ENCODE measurements at regions not wholly inside any gene's neighbourhood (a gene's known extent, or its start where the extent isn't known, plus 50 kb on each side); places are given as distances from the start of the nearest gene placed in this dataset.

DNA sequence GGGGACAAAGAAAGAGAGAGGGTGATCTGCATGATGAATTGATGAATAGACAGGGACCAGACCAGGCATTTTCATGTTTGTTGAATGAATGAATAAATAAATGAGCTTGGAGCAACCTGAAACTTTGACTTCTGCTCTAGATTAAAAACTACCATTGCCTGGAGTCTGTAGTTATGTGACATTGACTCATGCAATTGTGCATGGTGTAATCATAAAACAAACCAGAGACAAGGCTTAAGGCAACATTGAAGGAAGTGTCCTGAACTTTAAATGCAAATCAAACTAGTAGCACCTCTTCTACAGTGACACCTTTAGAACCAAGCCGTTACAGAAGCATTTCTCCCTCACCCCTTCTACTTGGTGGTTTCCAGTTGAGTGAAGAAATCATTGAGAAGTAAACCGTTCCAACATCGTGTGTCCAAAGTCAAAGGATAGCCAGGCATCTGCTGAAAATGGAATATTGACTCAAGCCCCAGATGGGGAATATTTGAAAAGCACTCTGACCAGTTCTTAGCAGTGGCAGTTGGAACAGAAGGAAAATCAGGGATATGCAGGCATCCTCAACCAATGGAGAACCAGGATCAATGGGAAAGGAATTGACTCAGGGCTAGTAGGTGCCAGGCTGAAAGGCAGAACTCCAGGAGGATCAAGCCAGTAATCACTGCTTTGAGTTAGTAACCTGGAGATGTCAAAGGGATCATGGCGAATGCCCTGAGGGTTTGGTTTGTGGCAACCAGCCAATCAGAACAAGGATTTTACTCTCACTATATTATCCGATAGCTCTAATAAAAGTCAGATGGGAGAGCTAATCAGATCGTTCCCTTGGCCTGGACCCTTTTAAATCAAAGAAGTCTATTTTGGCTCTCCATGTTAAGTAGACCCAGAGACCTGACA is 171.2 kb upstream of the TSHZ2 start:
- Histone ChIP-seq H3K9ac (ENCODE audit: insufficient read depth, low read length) (no peak overlapping the region), H3K79me2 (ENCODE audit: control insufficient read depth, insufficient read depth, low read length) (no peaks in the 10 kb centered on the region), H2AFZ (ENCODE audit: low read length) (no peak overlapping the region), H3K36me3 (ENCODE audit: control insufficient read depth, insufficient read depth, low read length) (no peaks in the 10 kb centered on the region), H3K27ac (ENCODE audit: insufficient read depth, low read length) (no peak overlapping the region), H3K4me2 (ENCODE audit: extremely low read depth, insufficient read depth, low read length) (no peak overlapping the region), H3K4me1 (ENCODE audit: control insufficient read depth, extremely low read depth, insufficient read depth, low read length) (no peaks in the 10 kb centered on the region), H4K20me1 (ENCODE audit: control insufficient read depth, extremely low read depth, insufficient read depth, low read length) (no peaks in the 10 kb centered on the region), H3K9me3 (ENCODE audit: control insufficient read depth, insufficient read depth, low read depth, low read length) (no peaks in the 10 kb centered on the region), H3K4me3 (replicated peaks in 1 of 4; ENCODE audit: control extremely low read depth in 1 of 4, insufficient read depth in 1 of 4, low read depth in 3 of 4, low read length in 4 of 4) (no peak overlapping the region), H3K27me3 (ENCODE audit: control insufficient read depth, insufficient read depth, low read length) (no peaks in the 10 kb centered on the region)
- DNase-seq (ENCODE audit: low read depth in 2 of 2): no peak
- TF ChIP-seq, protein P1, sequence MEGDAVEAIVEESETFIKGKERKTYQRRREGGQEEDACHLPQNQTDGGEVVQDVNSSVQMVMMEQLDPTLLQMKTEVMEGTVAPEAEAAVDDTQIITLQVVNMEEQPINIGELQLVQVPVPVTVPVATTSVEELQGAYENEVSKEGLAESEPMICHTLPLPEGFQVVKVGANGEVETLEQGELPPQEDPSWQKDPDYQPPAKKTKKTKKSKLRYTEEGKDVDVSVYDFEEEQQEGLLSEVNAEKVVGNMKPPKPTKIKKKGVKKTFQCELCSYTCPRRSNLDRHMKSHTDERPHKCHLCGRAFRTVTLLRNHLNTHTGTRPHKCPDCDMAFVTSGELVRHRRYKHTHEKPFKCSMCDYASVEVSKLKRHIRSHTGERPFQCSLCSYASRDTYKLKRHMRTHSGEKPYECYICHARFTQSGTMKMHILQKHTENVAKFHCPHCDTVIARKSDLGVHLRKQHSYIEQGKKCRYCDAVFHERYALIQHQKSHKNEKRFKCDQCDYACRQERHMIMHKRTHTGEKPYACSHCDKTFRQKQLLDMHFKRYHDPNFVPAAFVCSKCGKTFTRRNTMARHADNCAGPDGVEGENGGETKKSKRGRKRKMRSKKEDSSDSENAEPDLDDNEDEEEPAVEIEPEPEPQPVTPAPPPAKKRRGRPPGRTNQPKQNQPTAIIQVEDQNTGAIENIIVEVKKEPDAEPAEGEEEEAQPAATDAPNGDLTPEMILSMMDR (conservative IDR thresholded peaks at IDR 0.05 in 1 of 2, IDR thresholded peaks at IDR 0.05 in 1 of 2; ENCODE audit: low read depth in 1 of 2, low read length in 2 of 2): no peak

DNA sequence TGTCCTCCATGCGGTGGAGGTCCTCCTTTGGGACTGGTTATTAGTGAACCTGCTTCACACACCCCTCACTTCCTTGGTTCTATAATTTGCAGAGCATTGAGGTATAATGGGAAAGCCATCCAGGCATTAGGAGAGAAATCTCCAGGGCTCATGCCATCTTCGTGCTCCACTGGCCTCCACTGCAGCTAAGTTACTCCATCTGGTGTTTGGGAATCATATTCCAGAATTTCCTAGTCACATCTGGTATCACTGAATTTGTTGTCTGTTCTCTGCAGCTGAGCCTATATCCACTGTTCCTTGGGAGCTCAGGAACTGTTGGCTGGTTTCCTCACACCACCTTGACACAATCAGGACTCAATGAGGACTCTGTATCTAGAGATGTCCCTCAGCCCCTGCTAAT is 173.0 kb upstream of the TSHZ2 start:
- no peaks in the 10 kb centered on the region for H3K9me3 ChIP-seq (ENCODE audit: control insufficient read depth, insufficient read depth, low read depth, low read length)
- TF ChIP-seq, protein P1 (conservative IDR thresholded peaks at IDR 0.05 in 1 of 2, IDR thresholded peaks at IDR 0.05 in 1 of 2; ENCODE audit: low read depth in 1 of 2, low read length in 2 of 2): no peak
- TF ChIP-seq EZH2 (IDR thresholded peaks at IDR 0.05; ENCODE audit: low read length, missing control alignments): no peak
- H3K4me3 ChIP-seq (replicated peaks in 1 of 4; ENCODE audit: control extremely low read depth in 1 of 4, insufficient read depth in 1 of 4, low read depth in 3 of 4, low read length in 4 of 4): no peak overlapping the region
- no peaks in the 10 kb centered on the region for H4K20me1 ChIP-seq (ENCODE audit: control insufficient read depth, extremely low read depth, insufficient read depth, low read length)
- no peaks in the 10 kb centered on the region for H3K36me3 ChIP-seq (ENCODE audit: control insufficient read depth, insufficient read depth, low read length)
- no peak overlapping the region for H3K27ac ChIP-seq (ENCODE audit: insufficient read depth, low read length)
- no peaks in the 10 kb centered on the region for H3K79me2 ChIP-seq (ENCODE audit: control insufficient read depth, insufficient read depth, low read length)
- no peak overlapping the region for H3K9ac ChIP-seq (ENCODE audit: insufficient read depth, low read length)
- H3K4me1 ChIP-seq (ENCODE audit: control insufficient read depth, extremely low read depth, insufficient read depth, low read length): no peaks in the 10 kb centered on the region
- no peak for DNase-seq (ENCODE audit: low read depth in 2 of 2)
- no peak overlapping the region for H2AFZ ChIP-seq (ENCODE audit: low read length)
- H3K27me3 ChIP-seq (ENCODE audit: control insufficient read depth, insufficient read depth, low read length): no peaks in the 10 kb centered on the region
- no peak overlapping the region for H3K4me2 ChIP-seq (ENCODE audit: extremely low read depth, insufficient read depth, low read length)

DNA sequence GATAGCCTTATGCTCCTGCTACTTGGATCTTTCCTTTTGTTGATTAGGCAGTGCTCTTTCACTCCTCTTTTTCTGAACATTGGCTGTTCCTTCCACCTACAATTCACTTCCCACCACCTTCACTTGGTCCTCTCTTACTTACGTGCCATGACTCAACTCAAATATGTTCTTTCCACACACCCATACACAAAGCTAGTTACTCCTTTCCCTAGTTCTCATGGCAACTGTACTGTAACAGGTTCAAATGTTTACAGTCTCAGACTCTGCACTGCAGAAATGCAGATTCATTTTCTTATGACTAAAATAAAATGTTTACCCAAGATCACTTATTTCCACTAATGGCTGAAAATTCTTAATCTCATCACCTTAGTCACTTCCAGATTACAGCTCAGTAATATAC is 174.0 kb upstream of the TSHZ2 start:
- H3K9me3 ChIP-seq (ENCODE audit: control insufficient read depth, insufficient read depth, low read depth, low read length): no peaks in the 10 kb centered on the region
- no peak overlapping the region for H3K9ac ChIP-seq (ENCODE audit: insufficient read depth, low read length)
- H3K4me1 ChIP-seq (ENCODE audit: control insufficient read depth, extremely low read depth, insufficient read depth, low read length): no peaks in the 10 kb centered on the region
- no peak overlapping the region for H3K27ac ChIP-seq (ENCODE audit: insufficient read depth, low read length)
- H3K4me2 ChIP-seq (ENCODE audit: extremely low read depth, insufficient read depth, low read length): no peak overlapping the region
- H3K27me3 ChIP-seq (ENCODE audit: control insufficient read depth, insufficient read depth, low read length): no peaks in the 10 kb centered on the region
- H3K36me3 ChIP-seq (ENCODE audit: control insufficient read depth, insufficient read depth, low read length): no peaks in the 10 kb centered on the region
- no peak overlapping the region for H3K4me3 ChIP-seq (replicated peaks in 1 of 4; ENCODE audit: control extremely low read depth in 1 of 4, insufficient read depth in 1 of 4, low read depth in 3 of 4, low read length in 4 of 4)
- H4K20me1 ChIP-seq (ENCODE audit: control insufficient read depth, extremely low read depth, insufficient read depth, low read length): no peaks in the 10 kb centered on the region
- TF ChIP-seq EZH2 (IDR thresholded peaks at IDR 0.05; ENCODE audit: low read length, missing control alignments): no peak
- TF ChIP-seq, protein P1 (conservative IDR thresholded peaks at IDR 0.05 in 1 of 2, IDR thresholded peaks at IDR 0.05 in 1 of 2; ENCODE audit: low read depth in 1 of 2, low read length in 2 of 2): no peak
- no peaks in the 10 kb centered on the region for H3K79me2 ChIP-seq (ENCODE audit: control insufficient read depth, insufficient read depth, low read length)
- no peak overlapping the region for H2AFZ ChIP-seq (ENCODE audit: low read length)
- no peak for DNase-seq (ENCODE audit: low read depth in 2 of 2)
